ENCODE measurements at regions not wholly inside any gene's neighbourhood (a gene's known extent, or its start where the extent isn't known, plus 50 kb on each side); places are given as distances from the start of the nearest gene placed in this dataset.

- TF ChIP-seq, protein P1, sequence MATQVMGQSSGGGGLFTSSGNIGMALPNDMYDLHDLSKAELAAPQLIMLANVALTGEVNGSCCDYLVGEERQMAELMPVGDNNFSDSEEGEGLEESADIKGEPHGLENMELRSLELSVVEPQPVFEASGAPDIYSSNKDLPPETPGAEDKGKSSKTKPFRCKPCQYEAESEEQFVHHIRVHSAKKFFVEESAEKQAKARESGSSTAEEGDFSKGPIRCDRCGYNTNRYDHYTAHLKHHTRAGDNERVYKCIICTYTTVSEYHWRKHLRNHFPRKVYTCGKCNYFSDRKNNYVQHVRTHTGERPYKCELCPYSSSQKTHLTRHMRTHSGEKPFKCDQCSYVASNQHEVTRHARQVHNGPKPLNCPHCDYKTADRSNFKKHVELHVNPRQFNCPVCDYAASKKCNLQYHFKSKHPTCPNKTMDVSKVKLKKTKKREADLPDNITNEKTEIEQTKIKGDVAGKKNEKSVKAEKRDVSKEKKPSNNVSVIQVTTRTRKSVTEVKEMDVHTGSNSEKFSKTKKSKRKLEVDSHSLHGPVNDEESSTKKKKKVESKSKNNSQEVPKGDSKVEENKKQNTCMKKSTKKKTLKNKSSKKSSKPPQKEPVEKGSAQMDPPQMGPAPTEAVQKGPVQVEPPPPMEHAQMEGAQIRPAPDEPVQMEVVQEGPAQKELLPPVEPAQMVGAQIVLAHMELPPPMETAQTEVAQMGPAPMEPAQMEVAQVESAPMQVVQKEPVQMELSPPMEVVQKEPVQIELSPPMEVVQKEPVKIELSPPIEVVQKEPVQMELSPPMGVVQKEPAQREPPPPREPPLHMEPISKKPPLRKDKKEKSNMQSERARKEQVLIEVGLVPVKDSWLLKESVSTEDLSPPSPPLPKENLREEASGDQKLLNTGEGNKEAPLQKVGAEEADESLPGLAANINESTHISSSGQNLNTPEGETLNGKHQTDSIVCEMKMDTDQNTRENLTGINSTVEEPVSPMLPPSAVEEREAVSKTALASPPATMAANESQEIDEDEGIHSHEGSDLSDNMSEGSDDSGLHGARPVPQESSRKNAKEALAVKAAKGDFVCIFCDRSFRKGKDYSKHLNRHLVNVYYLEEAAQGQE (IDR thresholded peaks at IDR 0.05; ENCODE audit: low read depth, low read length): no peak
- TF ChIP-seq NRF1 (IDR thresholded peaks at IDR 0.05; ENCODE audit: low read depth, low read length) (no peak), YY1 (IDR thresholded peaks at IDR 0.05; ENCODE audit: low read depth) (no peak), MXI1 (IDR thresholded peaks at IDR 0.05; ENCODE audit: low read depth, low read length) (no peak), TAF1 (IDR thresholded peaks at IDR 0.05; ENCODE audit: borderline replicate concordance, low read depth, low read length) (no peak), SIN3A (IDR thresholded peaks at IDR 0.05; ENCODE audit: borderline replicate concordance, low read depth, low read length) (no peak), SMC3 (IDR thresholded peaks at IDR 0.05; ENCODE audit: low read depth, low read length) (no peak)
- TF ChIP-seq, protein P2, sequence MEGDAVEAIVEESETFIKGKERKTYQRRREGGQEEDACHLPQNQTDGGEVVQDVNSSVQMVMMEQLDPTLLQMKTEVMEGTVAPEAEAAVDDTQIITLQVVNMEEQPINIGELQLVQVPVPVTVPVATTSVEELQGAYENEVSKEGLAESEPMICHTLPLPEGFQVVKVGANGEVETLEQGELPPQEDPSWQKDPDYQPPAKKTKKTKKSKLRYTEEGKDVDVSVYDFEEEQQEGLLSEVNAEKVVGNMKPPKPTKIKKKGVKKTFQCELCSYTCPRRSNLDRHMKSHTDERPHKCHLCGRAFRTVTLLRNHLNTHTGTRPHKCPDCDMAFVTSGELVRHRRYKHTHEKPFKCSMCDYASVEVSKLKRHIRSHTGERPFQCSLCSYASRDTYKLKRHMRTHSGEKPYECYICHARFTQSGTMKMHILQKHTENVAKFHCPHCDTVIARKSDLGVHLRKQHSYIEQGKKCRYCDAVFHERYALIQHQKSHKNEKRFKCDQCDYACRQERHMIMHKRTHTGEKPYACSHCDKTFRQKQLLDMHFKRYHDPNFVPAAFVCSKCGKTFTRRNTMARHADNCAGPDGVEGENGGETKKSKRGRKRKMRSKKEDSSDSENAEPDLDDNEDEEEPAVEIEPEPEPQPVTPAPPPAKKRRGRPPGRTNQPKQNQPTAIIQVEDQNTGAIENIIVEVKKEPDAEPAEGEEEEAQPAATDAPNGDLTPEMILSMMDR (IDR thresholded peaks at IDR 0.05): no peak
- TF ChIP-seq, protein P3, sequence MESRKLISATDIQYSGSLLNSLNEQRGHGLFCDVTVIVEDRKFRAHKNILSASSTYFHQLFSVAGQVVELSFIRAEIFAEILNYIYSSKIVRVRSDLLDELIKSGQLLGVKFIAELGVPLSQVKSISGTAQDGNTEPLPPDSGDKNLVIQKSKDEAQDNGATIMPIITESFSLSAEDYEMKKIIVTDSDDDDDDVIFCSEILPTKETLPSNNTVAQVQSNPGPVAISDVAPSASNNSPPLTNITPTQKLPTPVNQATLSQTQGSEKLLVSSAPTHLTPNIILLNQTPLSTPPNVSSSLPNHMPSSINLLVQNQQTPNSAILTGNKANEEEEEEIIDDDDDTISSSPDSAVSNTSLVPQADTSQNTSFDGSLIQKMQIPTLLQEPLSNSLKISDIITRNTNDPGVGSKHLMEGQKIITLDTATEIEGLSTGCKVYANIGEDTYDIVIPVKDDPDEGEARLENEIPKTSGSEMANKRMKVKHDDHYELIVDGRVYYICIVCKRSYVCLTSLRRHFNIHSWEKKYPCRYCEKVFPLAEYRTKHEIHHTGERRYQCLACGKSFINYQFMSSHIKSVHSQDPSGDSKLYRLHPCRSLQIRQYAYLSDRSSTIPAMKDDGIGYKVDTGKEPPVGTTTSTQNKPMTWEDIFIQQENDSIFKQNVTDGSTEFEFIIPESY (IDR thresholded peaks at IDR 0.05; ENCODE audit: borderline replicate concordance, low read depth): no peak
These were observed 122.5 kb upstream of the BTBD3 start for GRCh38 chr20:11795071-11795615.
